ENCODE measurements at regions not wholly inside any gene's neighbourhood (a gene's known extent, or its start where the extent isn't known, plus 50 kb on each side); places are given as distances from the start of the nearest gene placed in this dataset.

DNA sequence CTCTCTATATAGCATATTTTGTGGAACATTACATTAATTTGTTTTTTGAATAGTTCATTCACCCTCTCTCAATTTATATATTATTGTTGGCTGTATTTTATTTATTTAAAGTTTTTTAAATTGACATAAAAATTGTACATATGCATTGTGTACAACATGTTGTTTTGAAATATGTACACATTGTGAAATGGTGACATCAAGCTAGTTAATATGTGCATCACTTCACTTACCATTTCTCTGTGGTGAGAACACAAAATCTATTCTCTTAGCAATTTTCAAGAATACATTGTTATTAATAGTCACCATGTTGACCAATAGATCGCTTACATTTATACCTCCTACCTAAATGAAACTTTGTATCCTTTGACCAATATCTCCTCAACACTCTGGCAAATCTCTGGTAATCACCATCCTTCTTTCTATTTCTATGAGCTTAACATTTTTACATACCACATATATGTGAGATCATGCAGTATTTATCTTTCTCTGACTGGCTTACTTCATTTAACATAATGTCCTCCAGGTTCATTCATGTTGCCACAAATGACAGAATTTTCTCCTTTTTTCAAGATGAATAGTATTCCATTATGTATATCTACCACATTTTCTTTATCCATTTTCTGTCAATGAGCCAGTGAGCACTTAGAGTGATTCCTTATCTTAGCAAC, 180.9 kb upstream of the DEPDC1 start:
- ChIA-PET POLR2A (no interaction called here), CTCF (no interaction called here)
- no peak overlapping the region for H3K4me3 ChIP-seq (ENCODE audit: low read depth, low read length)
- TF ChIP-seq, protein P1, sequence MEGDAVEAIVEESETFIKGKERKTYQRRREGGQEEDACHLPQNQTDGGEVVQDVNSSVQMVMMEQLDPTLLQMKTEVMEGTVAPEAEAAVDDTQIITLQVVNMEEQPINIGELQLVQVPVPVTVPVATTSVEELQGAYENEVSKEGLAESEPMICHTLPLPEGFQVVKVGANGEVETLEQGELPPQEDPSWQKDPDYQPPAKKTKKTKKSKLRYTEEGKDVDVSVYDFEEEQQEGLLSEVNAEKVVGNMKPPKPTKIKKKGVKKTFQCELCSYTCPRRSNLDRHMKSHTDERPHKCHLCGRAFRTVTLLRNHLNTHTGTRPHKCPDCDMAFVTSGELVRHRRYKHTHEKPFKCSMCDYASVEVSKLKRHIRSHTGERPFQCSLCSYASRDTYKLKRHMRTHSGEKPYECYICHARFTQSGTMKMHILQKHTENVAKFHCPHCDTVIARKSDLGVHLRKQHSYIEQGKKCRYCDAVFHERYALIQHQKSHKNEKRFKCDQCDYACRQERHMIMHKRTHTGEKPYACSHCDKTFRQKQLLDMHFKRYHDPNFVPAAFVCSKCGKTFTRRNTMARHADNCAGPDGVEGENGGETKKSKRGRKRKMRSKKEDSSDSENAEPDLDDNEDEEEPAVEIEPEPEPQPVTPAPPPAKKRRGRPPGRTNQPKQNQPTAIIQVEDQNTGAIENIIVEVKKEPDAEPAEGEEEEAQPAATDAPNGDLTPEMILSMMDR (IDR thresholded peaks at IDR 0.05; ENCODE audit: insufficient read depth, low read length, missing control alignments) = no peak
- no peak for DNase-seq (ENCODE audit: low read depth, low spot score)

DNA sequence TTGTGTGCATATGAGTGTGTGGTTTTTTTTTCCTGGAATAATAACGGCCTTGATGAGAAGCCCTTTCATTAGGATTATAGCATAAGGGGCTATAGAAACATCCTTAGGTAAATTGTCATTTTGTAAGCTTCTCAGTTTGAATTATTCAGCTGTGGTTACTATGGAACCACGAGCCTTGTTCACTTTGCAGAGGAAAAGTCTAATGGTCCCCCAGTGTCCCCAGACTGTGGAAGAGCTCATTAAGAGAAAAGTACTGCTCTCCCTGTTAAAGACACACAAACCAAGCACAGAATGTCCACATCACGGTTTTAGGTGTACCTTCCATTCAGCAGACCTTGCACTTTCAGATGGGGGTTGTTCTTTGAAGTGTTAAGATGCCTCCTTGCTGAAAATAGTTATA, 199.3 kb upstream of the DEPDC1 start:
- H3K4me3 ChIP-seq (ENCODE audit: low read depth, low read length) = no peak overlapping the region
- POLR2A ChIA-PET = no interaction called here
- TF ChIP-seq, protein P1 (IDR thresholded peaks at IDR 0.05; ENCODE audit: insufficient read depth, low read length, missing control alignments) = no peak
- CTCF ChIA-PET = no interaction called here
- no peak for DNase-seq (ENCODE audit: low read depth, low spot score)

- POLR2A ChIA-PET = no interaction called here
- CTCF ChIA-PET = no interaction called here
- DNase-seq (ENCODE audit: low read depth, low spot score) = no peak
- H3K4me3 ChIP-seq (ENCODE audit: low read depth, low read length) = no peak overlapping the region
- TF ChIP-seq, protein P1 (IDR thresholded peaks at IDR 0.05; ENCODE audit: insufficient read depth, low read length, missing control alignments) = no peak
These were observed 207.1 kb upstream of the DEPDC1 start for GRCh38 chr1:68703921-68704354.

DNA sequence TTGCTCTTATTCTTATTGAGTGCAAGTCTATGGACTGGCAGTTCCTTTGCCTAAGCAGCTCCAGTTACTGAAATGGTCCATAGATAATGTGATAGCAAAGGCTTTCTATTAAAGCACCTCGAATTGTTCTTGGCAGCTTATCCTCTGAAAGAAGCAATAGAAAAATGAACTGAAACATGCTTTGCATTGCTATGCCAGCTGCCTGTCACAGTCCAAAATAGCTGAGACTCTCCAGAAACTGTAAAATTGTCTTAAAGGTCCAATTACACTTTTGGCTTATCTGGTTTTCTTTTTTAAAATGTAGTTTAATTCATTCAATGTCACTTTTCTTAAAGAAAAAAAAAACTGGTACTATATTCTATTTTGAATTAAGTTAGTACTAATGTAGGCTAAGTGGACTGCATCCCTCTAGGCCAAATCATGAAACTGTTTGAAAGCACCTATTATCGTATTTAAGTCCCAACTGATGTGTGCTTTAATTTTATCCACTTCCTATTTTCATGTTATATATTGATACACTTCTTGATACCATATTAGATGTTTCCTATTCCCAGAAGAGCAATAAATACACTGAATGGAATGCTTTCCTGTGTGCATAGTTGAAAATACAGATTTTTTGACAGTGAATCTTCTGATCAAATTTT, 208.0 kb upstream of the DEPDC1 start:
- CTCF ChIA-PET = no interaction called here

GRCh38 chr1:68705466-68705865, 208.6 kb upstream of the DEPDC1 start:
- CTCF ChIA-PET = no interaction called here

More for the DNA sequence above, 208.0 kb upstream of the DEPDC1 start:
- no peak overlapping the region for H3K4me3 ChIP-seq (ENCODE audit: low read depth, low read length)
- TF ChIP-seq, protein P1 (IDR thresholded peaks at IDR 0.05; ENCODE audit: insufficient read depth, low read length, missing control alignments) = no peak
- no peak for DNase-seq (ENCODE audit: low read depth, low spot score)
- POLR2A ChIA-PET = no interaction called here

GRCh38 chr1:68706639-68707317, 209.9 kb upstream of the DEPDC1 start:
- no peak overlapping the region for H3K4me3 ChIP-seq (ENCODE audit: low read depth, low read length)
- DNase-seq (ENCODE audit: low read depth, low spot score) = no peak
- TF ChIP-seq, protein P1 (IDR thresholded peaks at IDR 0.05; ENCODE audit: insufficient read depth, low read length, missing control alignments) = no peak
- CTCF ChIA-PET = no interaction called here
- POLR2A ChIA-PET = no interaction called here

More at GRCh38 chr1:68705466-68705865, 208.6 kb upstream of the DEPDC1 start:
- no peak for DNase-seq (ENCODE audit: low read depth, low spot score)
- POLR2A ChIA-PET = no interaction called here
- H3K4me3 ChIP-seq (ENCODE audit: low read depth, low read length) = no peak overlapping the region
- TF ChIP-seq, protein P1 (IDR thresholded peaks at IDR 0.05; ENCODE audit: insufficient read depth, low read length, missing control alignments) = no peak
